HG03469 (cell line): ENCODE measurements at regions not wholly inside any gene's neighbourhood (a gene's known extent, or its start where the extent isn't known, plus 50 kb on each side); places are given as distances from the start of the nearest gene placed in this dataset.
"Not testable (repeated sequence)": the region's sequence is repeated elsewhere in the genome, so short reads cannot be mapped to it uniquely, and the experiment has no call there.

Experiments
- ATAC-seq: cut with Tn5 transposase; IDR thresholded peaks from one replicate; pipeline ENCODE4 v1.9.1; 2021; ENCODE audit warnings: mild to moderate bottlenecking, moderate library complexity, moderate number of reproducible peaks; ENCODE audit not compliant: unreplicated experiment

- ATAC-seq: no peak
These were observed 50.5 kb upstream of the CD99 start for GRCh38 chrX:2640436-2641150.

DNA sequence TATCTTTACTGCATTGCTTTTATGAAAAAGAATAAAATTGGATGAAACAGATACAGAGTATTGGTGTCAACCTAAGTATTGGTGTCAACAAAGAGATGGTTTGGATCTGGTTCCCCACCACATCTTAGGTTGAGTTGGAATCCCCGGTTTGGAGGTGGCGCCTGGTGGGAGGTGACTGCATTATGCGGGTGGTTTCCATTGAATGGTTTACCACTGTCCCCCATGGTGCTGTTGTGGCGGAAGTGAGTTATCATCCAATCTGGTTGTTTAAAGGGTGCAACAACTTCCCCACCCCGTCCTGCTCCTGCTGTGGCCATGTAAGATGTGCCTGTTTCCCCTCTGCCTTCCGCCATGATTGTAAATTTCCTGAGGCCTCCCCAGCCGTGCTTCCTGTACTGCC, 52.8 kb upstream of the CD99 start:
- no peak for ATAC-seq

DNA sequence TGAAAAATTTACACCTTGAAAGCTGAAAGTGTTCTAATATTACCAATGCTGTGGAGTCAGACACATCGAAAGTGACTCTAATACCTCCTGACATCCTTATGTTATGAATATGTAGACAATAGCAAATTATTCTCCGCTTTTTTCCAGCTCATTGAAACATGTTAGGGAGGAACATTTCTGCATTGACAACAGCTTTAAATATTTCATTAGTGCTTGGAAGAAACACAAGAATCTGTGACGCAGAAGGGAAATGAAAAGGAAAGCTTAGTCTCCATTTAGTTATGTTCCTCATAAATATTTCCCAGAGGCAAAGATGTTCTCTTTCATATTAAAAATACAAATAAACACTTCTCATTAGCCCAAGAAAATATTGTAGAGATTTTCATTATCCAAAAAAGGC, 55.8 kb upstream of the CD99 start:
- ATAC-seq: no peak

- ATAC-seq: no peak
These were observed 58.3 kb upstream of the CD99 start for GRCh38 chrX:2632533-2633504.

GRCh38 chrX:2631743-2632532, 59.2 kb upstream of the CD99 start:
- no peak for ATAC-seq

DNA sequence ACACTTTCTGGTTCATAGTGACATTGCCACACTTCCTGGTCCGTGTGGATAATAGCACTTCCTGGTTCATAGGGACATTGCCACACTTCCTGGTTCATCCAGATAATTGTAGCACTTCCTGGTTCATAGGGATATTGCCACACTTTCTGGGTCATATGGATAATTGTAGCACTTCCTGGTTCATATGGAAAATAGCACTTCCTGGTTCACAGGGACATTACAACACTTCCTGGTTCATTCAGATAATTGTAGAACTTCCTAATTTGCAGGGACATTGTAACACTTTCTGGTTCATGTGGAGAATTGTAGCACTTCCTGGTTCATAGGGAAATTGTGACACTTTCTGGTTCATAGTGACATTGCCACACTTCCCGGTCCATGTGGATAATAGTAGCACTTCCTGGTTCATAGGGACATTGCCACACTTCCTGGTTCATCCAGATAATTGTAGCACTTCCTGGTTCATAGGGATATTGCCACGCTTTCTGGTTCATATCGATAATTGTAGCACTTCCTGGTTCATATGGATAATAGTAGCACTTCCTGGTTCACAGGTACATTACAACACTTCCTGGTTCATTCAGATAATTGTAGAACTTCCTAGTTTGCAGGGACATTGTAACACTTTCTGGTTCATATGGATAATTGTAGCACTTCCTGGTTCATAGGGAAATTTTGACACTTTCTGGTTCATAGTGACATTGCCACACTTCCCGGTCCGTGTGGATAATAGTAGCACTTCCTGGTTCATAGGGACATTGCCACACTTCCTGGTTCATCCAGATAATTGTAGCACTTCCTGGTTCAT, 60.0 kb upstream of the CD99 start:
- not testable (repeated sequence) for ATAC-seq

DNA sequence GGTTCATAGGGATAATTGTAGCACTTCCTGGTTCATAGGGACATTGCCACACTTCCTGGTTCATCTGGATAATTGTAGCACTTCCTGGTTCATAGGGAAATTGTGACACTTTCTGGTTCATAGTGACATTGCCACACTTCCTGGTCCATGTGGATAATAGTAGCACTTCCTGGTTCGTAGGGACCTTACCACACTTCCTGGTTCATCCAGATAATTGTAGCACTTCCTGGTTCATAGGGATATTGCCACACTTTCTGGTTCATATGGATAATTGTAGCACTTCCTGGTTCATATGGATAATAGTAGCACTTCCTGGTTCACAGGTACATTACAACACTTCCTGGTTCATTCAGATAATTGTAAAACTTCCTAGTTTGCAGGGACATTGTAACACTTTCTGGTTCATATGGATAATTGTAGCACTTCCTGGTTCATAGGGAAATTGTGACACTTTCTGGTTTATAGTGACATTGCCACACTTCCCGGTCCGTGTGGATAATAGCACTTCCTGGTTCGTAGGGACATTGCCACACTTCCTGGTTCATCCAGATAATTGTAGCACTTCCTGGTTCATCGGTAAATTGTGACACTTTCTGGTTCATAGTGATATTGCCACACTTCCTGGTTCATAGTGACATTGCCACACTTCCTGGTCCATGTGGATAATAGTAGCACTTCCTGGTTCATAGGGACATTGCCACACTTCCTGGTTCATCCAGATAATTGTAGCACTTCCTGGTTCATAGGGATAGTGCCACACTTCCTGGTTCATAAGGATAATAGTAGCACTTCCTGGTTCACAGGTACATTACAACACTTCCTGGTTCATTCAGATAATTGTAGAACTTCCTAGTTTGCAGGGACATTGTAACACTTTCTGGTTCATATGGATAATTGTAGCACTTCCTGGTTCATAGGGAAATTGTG, 60.8 kb upstream of the CD99 start:
- not testable (repeated sequence) for ATAC-seq

- no peak for ATAC-seq
These were observed 61.6 kb upstream of the CD99 start for GRCh38 chrX:2629316-2630007.

DNA sequence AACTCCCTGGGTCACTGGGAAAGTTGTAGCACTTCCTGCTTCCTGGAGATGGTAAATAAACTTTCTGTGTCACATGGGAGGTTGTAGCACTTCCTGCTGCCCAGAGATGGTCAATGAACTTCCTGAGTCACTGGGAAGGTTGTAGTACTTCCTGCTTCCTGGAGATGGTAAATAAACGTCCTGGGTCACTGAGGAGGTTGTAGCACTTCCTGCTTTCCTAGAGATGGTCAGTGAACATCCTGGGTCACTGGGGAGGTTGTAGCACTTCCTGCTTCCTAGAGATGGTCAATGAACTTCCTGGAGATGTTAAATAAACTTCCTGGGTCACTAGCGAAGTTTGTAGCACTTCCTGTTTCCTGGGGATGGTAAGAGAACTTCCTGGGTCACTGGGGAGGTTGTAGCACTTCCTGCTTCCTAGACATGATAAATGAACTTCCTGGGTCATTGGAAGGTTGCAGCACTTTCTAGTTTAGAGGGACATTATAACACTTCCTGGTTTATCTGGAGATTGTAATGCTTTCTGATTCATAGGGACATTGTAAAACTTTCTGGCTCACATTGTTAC, 62.3 kb upstream of the CD99 start:
- ATAC-seq: no peak

GRCh38 chrX:2627272-2627867, 63.7 kb upstream of the CD99 start:
- no peak for ATAC-seq

- no peak for ATAC-seq
These were observed 64.3 kb upstream of the CD99 start for GRCh38 chrX:2626750-2627149.

DNA sequence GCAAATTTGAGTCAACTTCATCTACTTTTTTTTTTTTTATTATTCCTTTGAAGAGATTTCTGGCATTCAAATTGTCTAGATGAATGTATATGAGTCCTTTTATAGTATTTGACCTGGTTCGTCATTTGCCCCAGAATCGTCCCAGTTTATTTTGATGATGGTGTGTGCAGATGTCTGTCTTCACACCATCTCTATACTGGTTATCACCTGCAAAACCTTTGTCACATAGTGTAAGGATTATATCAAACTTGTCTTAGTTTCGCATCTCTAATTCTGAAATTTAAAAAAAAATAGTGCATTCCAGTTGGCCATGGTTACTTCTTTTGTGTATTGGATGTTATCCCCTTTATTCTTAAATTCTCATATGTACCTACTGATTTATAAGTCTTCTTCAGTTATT, 70.5 kb upstream of the CD99 start:
- ATAC-seq: no peak

DNA sequence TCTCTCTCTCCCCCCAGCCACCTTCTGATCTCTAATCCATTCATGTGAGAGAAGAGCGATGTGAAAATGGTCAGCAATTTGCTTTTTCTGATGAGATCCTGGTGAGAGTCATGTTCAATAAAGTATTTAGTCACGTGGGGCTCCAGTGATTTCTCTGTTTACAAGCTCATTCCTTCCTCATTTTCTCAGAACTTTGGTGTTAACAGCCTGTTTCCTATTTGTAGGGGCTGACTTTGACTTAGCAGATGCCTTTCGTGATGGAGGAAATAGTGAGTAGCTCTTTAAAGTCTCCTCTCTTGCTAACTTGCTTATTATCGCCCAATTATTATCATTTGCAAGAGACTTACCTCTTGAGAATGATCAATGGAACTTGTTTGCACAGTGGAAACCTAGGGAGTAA, 72.6 kb upstream of the CD99 start:
- no peak for ATAC-seq

- ATAC-seq: no peak
These were observed 76.2 kb upstream of the CD99 start for GRCh38 chrX:2614911-2615310.

- no peak for ATAC-seq
These were observed 80.6 kb upstream of the CD99 start for GRCh38 chrX:2610246-2611170.

GRCh38 chrX:2609431-2610238, 81.5 kb upstream of the CD99 start:
- ATAC-seq: peak; percentile 17
